HepG2 (cell line): ENCODE measurements at regions not wholly inside any gene's neighbourhood (a gene's known extent, or its start where the extent isn't known, plus 50 kb on each side); places are given as distances from the start of the nearest gene placed in this dataset.
A peak's percentile ranks its signal among the peaks of the same experiment; 100 is the strongest.

Experiments used
- ATAC-seq: fragments of 200-7000 bp; cut with Tn5 transposase; 3 replicates; pipeline ENCODE4 v1.9.1; 2020; ENCODE audit warnings: mild to moderate bottlenecking, moderate library complexity
- BruUV-seq: library from RNA; stranded (reverse); fragments of 400-500 nt; replicated peaks from 2 replicates; lab custom pipeline; 2021; lab: Mats Ljungman, UMichigan
- CTCF ChIA-PET: fragments of 300-600 bp; formaldehyde crosslinking; extraction: SDS; loops from one replicate; lab custom pipeline; 2021; ENCODE audit warnings: low total read pairs, inconsistent platforms, low intra/inter-chr PET ratio; lab: Yijun Ruan, JAX
- POLR2A ChIA-PET: fragments of 350-600 bp; sonication (Branson Sonifier 250); formaldehyde crosslinking; loops from one replicate; lab custom pipeline; 2020; ENCODE audit warnings: antibody characterized with exemption, inconsistent platforms; lab: Yijun Ruan, JAX
- DNase-seq: peaks from one replicate; pipeline ENCODE4 v3.0.0-alpha.2; 2015; ENCODE audit warnings: low spot score
- FAIRE-seq: peaks from 3 replicates; lab custom pipeline; 2011; peaks lifted over from hg19 to GRCh38; lab: Jason Lieb, UNC
- H2AFZ ChIP-seq: one replicate; pipeline ENCODE4 v1.6.1; 2011; ENCODE audit warnings: low read length, inconsistent platforms
- H3K27ac ChIP-seq: fragments of 300-600 bp; 3 replicates; pipeline ENCODE4 v1.8.0; 2011; ENCODE audit warnings: mixed run types, mild to moderate bottlenecking, mixed read lengths, low read length, inconsistent platforms; ENCODE audit not compliant: insufficient read depth; ENCODE audit errors: extremely low read length
- H3K27me3 ChIP-seq, 2 experiments: fragments of 200-600 bp in 1 of 2; 2 replicates in 1 of 2; 3 replicates in 1 of 2; pipeline versions ENCODE4 v1.6.0 to v1.8.0; 2011; ENCODE audit warnings: low read length in 2 of 2, mild to moderate bottlenecking in 2 of 2, moderate library complexity in 2 of 2, inconsistent platforms in 1 of 2; ENCODE audit not compliant: insufficient read depth in 2 of 2, control insufficient read depth in 1 of 2
- H3K36me3 ChIP-seq, 2 experiments: fragments of 200-600 bp in 1 of 2; replicated peaks in 1 of 2; 2 replicates in 1 of 2; 3 replicates in 1 of 2; pipeline versions ENCODE4 v1.5.1 to v1.8.0; 2011; ENCODE audit warnings: low read length in 2 of 2, inconsistent platforms in 1 of 2; ENCODE audit not compliant: insufficient read depth in 2 of 2, control insufficient read depth in 1 of 2
- H3K4me1 ChIP-seq: 2 replicates; pipeline ENCODE4 v1.5.1; 2012; ENCODE audit warnings: low read length, inconsistent platforms; ENCODE audit not compliant: insufficient read depth
- H3K4me2 ChIP-seq: 2 replicates; pipeline ENCODE4 v1.6.0; 2011; ENCODE audit warnings: low read depth, low read length, inconsistent platforms
- H3K4me3 ChIP-seq, 3 experiments: fragments of 200-600 bp in 1 of 3; sonication (generic), shearing (Covaris generic) in 1 of 3; replicated peaks in 1 of 3; 2 replicates each; pipeline ENCODE4 v1.5.1; 2011 to 2016; ENCODE audit warnings: low read length in 3 of 3, inconsistent platforms in 2 of 3, low read depth in 2 of 3, mild to moderate bottlenecking in 2 of 3, control low read depth in 1 of 3, mixed read lengths in 1 of 3; ENCODE audit not compliant: insufficient read depth in 1 of 3
- H3K79me2 ChIP-seq: one replicate; pipeline ENCODE4 v1.6.1; 2011; ENCODE audit warnings: low read length, inconsistent platforms; ENCODE audit not compliant: insufficient read depth
- H3K9ac ChIP-seq: 2 replicates; pipeline ENCODE4 v1.6.0; 2011; ENCODE audit warnings: mild to moderate bottlenecking, low read depth, low read length, inconsistent platforms; ENCODE audit not compliant: insufficient read depth
- H3K9me3 ChIP-seq: 2 replicates; pipeline ENCODE4 v1.5.1; 2012; ENCODE audit warnings: mild to moderate bottlenecking, low read length
- H4K20me1 ChIP-seq: 2 replicates; pipeline ENCODE4 v1.6.0; 2011; ENCODE audit warnings: inconsistent platforms, mild to moderate bottlenecking, low read length, moderate library complexity; ENCODE audit not compliant: insufficient read depth
- ARNT ChIP-seq: fragments of 450-650 bp; IDR thresholded peaks from 2 replicates; pipeline ENCODE4 v1.6.1; 2017
- FLYWCH1 ChIP-seq: sonication (generic); formaldehyde crosslinking; IDR thresholded peaks from 2 replicates; pipeline ENCODE4 v1.8.1; 2023; ENCODE audit warnings: mild to moderate bottlenecking, missing genetic modification reagents
- ISX ChIP-seq: sonication (generic); formaldehyde crosslinking; conservative IDR thresholded peaks from 2 replicates; pipeline ENCODE4 v1.5.0; 2020; ENCODE audit warnings: missing genetic modification reagents
- MAZ ChIP-seq, 2 experiments: sonication (generic) in 1 of 2; formaldehyde crosslinking in 1 of 2; IDR thresholded peaks; 2 replicates each; pipeline versions ENCODE4 v1.5.0 to v1.6.1; 2012 to 2020; ENCODE audit warnings: low read depth in 2 of 2, mild to moderate bottlenecking in 2 of 2, borderline replicate concordance in 1 of 2, improper control_type of control experiment in 1 of 2, low read length in 1 of 2, missing genetic modification reagents in 1 of 2, moderate library complexity in 1 of 2
- NCOR1 ChIP-seq: fragments of 200-600 bp; sonication (generic); IDR thresholded peaks from 2 replicates; pipeline ENCODE4 v1.7.0; 2017; ENCODE audit warnings: antibody characterized with exemption, low read length, borderline replicate concordance
- NFAT5 ChIP-seq: sonication (generic); formaldehyde crosslinking; IDR thresholded peaks from 2 replicates; pipeline ENCODE4 v1.4.0; 2020; ENCODE audit warnings: missing genetic modification reagents
- NFIC ChIP-seq: IDR thresholded peaks from 2 replicates; pipeline ENCODE4 v1.6.1; 2012; ENCODE audit warnings: mild to moderate bottlenecking, low read length, inconsistent platforms
- POLR2A ChIP-seq, 2 experiments: IDR thresholded peaks; 2 replicates each; pipeline ENCODE4 v1.6.1; 2011; ENCODE audit warnings: low read depth in 2 of 2, low read length in 2 of 2, mild to moderate bottlenecking in 1 of 2, moderate library complexity in 1 of 2; ENCODE audit not compliant: insufficient read depth in 1 of 2
- SAFB2 ChIP-seq: sonication (generic); formaldehyde crosslinking; IDR thresholded peaks from 2 replicates; pipeline ENCODE4 v1.5.1; 2020; ENCODE audit warnings: missing genetic modification reagents, low read depth, mild to moderate bottlenecking, borderline replicate concordance
- SMC3 ChIP-seq: IDR thresholded peaks from 2 replicates; pipeline ENCODE4 v1.6.1; 2011; ENCODE audit warnings: low read length, improper control_type of control experiment
- SMYD3 ChIP-seq: sonication (generic); formaldehyde crosslinking; IDR thresholded peaks from 2 replicates; pipeline ENCODE4 v1.8.1; 2023; ENCODE audit warnings: mild to moderate bottlenecking, missing genetic modification reagents
- SNAI1 ChIP-seq: sonication (generic); formaldehyde crosslinking; IDR thresholded peaks from 2 replicates; pipeline ENCODE4 v1.5.0; 2020; ENCODE audit warnings: mild to moderate bottlenecking, missing genetic modification reagents, borderline replicate concordance
- THAP7 ChIP-seq: sonication (generic); formaldehyde crosslinking; IDR thresholded peaks from 2 replicates; pipeline ENCODE4 v1.8.1; 2023; ENCODE audit warnings: mild to moderate bottlenecking, missing genetic modification reagents
- ZFP36L1 ChIP-seq: sonication (generic); formaldehyde crosslinking; IDR thresholded peaks from 2 replicates; pipeline ENCODE4 v1.8.0; 2022; ENCODE audit warnings: mild to moderate bottlenecking, missing genetic modification reagents, moderate library complexity
- ZNF180 ChIP-seq: sonication (generic); formaldehyde crosslinking; IDR thresholded peaks from 2 replicates; pipeline ENCODE4 v1.4.0; 2020; ENCODE audit warnings: low read depth, missing genetic modification reagents, borderline replicate concordance
- ZNF234 ChIP-seq: sonication (generic); formaldehyde crosslinking; conservative IDR thresholded peaks from 2 replicates; pipeline ENCODE4 v1.5.1; 2020; ENCODE audit warnings: mild to moderate bottlenecking, missing genetic modification reagents
- ZNF709 ChIP-seq: sonication (generic); formaldehyde crosslinking; IDR thresholded peaks from 2 replicates; pipeline ENCODE4 v1.5.0; 2020; ENCODE audit warnings: mild to moderate bottlenecking, missing genetic modification reagents
- ZNF761 ChIP-seq: sonication (generic); formaldehyde crosslinking; conservative IDR thresholded peaks from 2 replicates; pipeline ENCODE4 v1.4.0; 2020; ENCODE audit warnings: mild to moderate bottlenecking, missing genetic modification reagents
- ZNF770 ChIP-seq: sonication (generic); formaldehyde crosslinking; IDR thresholded peaks from 2 replicates; pipeline ENCODE4 v1.5.0; 2020; ENCODE audit warnings: mild to moderate bottlenecking, missing genetic modification reagents
- WGBS: methylation state at CpG from one replicate; pipeline ENCODE4 v1.1.6; 2017; ENCODE audit warnings: low lambda C conversion rate; 5-methylcytosine and 5-hydroxymethylcytosine counted together
- in situ Hi-C: cut with HindIII; loops from 2 replicates; pipeline ENCODE4 v1.10.0; 2017; ENCODE audit warnings: low pct_unique_long_range_greater_than_20kb; ENCODE audit not compliant: extremely low pct_ligation_motif_present
- intact Hi-C: fragments of 100-400 bp; cut with micrococcal nuclease; formaldehyde crosslinking; loops from one replicate; pipeline ENCODE4 v1.10.0; 2022; ENCODE audit not compliant: unreplicated experiment

- POLR2A ChIA-PET = interaction anchor here (0.8 kb wide), 1 partner anchor 25 kb away, joined by 3 read pairs; no protein-coding TSS in a partner anchor
- Histone ChIP-seq H3K79me2 (no peaks in the 10 kb centered on the region), H4K20me1 (no peaks in the 10 kb centered on the region), H3K9me3 (no peaks in the 10 kb centered on the region), H3K4me3 (no peak overlapping the region), H3K4me1 (peaks cover 3% of the 10 kb centered on the region; the same call in 1 of the 2 replicates), H2AFZ (no peak overlapping the region), H3K36me3 (no peaks in the 10 kb centered on the region), H3K4me2 (no peak overlapping the region), H3K27ac (no peak overlapping the region), H3K27me3 (peaks cover 0 to 30% of the 10 kb centered on the region in 2 experiments; a peak in 3 of 5 replicates), H3K9ac (no peak overlapping the region)
- ATAC-seq (peak; percentile 64), DNase-seq (no peak), FAIRE-seq (no peak)
- CTCF ChIA-PET = no interaction called here
- BruUV-seq = no TSS peak
- WGBS = 70% methylated on average over 7 of the region's 11 CpGs
- intact Hi-C loops = no loop called here
- in situ Hi-C loops = no loop called here
- TF ChIP-seq SAFB2 = no peak
- no peak for TF ChIP-seq ZNF709 (CRISPR knock-in tag)
- TF ChIP-seq MAZ (IDR thresholded peaks at IDR 0.05; ENCODE audit: borderline replicate concordance, low read depth, low read length) = no peak
- no peak for TF ChIP-seq MAZ (CRISPR knock-in tag; IDR thresholded peaks at IDR 0.05; ENCODE audit: low read depth)
- no peak for TF ChIP-seq FLYWCH1 (CRISPR knock-in tag)
- no peak for TF ChIP-seq SNAI1
- TF ChIP-seq NFAT5 (CRISPR knock-in tag) = no peak
- TF ChIP-seq ZNF180 (CRISPR knock-in tag) = no peak
- no peak for TF ChIP-seq NFIC
- TF ChIP-seq ZNF770 (CRISPR knock-in tag) = no peak
- TF ChIP-seq NCOR1 = no peak
- TF ChIP-seq THAP7 (CRISPR knock-in tag) = no peak
- no peak for TF ChIP-seq ARNT
- no peak for TF ChIP-seq SMC3
- TF ChIP-seq ZFP36L1 (CRISPR knock-in tag) = no peak
- no peak for TF ChIP-seq ZNF761 (CRISPR knock-in tag)
- TF ChIP-seq SMYD3 (CRISPR knock-in tag) = no peak
- TF ChIP-seq ISX (CRISPR knock-in tag) = no peak
- no peak for TF ChIP-seq ZNF234
- TF ChIP-seq POLR2A (IDR thresholded peaks at IDR 0.05; ENCODE audit: insufficient read depth in 1 of 2, low read depth in 2 of 2, low read length in 2 of 2) = no peak
These were observed 102.4 kb downstream of the NDFIP1 start for GRCh38 chr5:142210864-142211412.
